H4 (cell line): ENCODE measurements at regions not wholly inside any gene's neighbourhood (a gene's known extent, or its start where the extent isn't known, plus 50 kb on each side); places are given as distances from the start of the nearest gene placed in this dataset.
A peak's percentile ranks its signal among the peaks of the same experiment; 100 is the strongest.

Experiments used
- DNase-seq: peaks from one replicate; pipeline ENCODE4 v3.0.0-alpha.2; 2015; ENCODE audit warnings: low spot score

- DNase-seq = no peak
Observed at GRCh38 chr2:41686156-41686555, 361.7 kb upstream of the PKDCC start.

DNA sequence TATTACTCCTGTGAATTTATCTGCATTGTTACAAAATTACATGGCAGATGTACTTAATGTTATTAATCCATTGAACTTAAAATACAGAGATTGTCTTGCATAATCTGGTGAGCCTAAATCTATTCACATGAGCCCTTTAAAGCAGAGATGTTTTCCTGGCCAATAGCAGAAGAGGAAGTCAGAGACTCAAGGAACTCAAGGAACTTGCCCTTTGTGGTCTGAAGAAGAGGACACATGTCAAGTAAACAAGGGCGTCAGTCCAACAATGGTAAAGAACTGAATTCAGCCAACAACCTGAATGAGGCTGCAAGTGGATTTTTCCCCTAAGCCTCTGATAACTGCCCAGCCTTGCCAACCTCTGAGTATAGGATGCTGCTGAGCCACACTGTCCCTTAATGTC, 356.3 kb upstream of the PKDCC start:
- no peak for DNase-seq

- no peak for DNase-seq
Observed at GRCh38 chr2:41694536-41695049, 353.2 kb upstream of the PKDCC start.

DNA sequence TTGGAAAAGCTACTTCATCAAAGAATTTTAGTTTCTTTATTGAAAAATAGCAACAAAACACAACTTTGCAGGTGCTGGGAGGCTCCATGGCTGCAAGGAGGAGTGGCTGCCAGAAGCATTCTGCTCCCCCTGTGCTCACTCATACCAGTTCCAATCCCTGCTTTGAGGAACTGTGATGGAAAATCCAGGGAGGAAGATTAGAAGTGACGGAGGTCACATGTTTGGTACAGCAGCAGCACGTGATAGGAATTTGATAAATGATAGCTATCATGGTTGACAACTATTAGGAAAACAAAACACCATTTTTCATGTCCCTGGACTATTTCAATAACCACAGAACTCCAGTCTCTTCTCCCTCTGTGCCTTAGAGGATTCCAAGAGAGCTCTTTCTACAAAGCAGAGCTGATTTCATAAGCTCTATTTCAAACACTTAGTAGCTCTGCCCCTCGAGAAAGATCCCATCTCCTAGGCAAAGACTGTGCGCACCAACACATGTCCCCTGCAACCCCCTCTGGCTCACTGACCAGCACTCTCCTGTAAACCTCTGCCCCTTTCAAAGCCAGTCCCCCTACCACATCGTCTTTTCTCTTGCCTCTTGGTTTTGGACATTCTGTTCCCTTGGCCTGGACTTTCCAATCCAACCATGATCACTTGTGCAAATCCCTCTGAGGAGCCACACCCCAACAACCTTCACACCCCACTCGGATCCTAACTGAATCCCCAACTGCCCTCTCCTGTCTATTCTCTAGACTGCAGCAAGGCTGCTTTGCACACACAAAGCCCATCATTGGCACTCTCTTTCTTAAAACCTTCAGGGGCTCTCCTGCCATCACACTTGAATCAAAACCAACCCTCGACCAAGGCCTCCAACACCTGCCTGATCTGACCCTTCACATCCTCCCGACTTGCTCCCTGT, 352.4 kb upstream of the PKDCC start:
- no peak for DNase-seq

- DNase-seq = no peak
Observed at GRCh38 chr2:41697389-41697788, 350.4 kb upstream of the PKDCC start.

- peak; percentile 14 for DNase-seq
Observed at GRCh38 chr2:41698678-41699422, 349.0 kb upstream of the PKDCC start.

DNA sequence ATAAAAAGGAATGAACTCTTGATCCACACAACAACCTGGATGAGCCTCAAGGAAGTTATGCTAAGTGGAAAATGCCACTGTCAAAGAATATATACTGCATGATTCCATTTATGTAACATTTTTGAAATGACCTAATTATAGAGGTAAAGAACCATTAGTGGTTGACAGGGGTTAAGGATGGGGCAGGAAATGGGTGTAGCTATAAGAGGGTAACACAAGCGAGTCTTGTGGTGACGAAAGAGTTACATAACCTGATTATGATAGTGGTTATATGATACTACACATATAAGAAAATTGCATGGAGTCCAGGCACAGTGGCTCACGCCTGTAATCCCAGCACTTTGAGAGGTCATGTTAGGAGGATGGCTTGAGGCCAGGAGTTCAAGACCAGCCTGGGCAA, 346.6 kb upstream of the PKDCC start:
- no peak for DNase-seq

- DNase-seq = no peak
Observed at GRCh38 chr2:41703123-41703522, 344.7 kb upstream of the PKDCC start.

DNA sequence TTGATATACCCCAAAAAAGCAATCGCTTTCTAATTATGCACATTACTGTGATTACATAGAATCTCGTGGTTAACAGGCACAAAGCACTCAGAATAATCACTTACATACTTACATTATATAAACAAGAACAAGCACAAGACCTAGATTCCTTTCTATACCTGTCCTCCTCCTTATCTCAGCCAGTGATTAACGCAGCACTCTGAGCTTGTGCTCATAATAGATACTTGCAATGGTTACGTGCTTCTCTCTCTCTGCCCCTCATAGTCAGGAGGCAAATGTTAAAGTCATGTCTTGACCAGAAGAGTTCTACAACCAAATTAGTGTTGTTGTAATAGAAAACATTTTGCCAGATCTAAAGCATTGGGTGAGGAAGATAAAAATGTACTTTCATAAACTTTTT, 342.2 kb upstream of the PKDCC start:
- no peak for DNase-seq

GRCh38 chr2:41706286-41706685, 341.5 kb upstream of the PKDCC start:
- DNase-seq = no peak

GRCh38 chr2:41707790-41708451, 339.9 kb upstream of the PKDCC start:
- DNase-seq = no peak

GRCh38 chr2:41709702-41710599, 337.9 kb upstream of the PKDCC start:
- no peak for DNase-seq

- DNase-seq = no peak
Observed at GRCh38 chr2:41710944-41711343, 336.9 kb upstream of the PKDCC start.

- no peak for DNase-seq
Observed at GRCh38 chr2:41711736-41712135, 336.1 kb upstream of the PKDCC start.

DNA sequence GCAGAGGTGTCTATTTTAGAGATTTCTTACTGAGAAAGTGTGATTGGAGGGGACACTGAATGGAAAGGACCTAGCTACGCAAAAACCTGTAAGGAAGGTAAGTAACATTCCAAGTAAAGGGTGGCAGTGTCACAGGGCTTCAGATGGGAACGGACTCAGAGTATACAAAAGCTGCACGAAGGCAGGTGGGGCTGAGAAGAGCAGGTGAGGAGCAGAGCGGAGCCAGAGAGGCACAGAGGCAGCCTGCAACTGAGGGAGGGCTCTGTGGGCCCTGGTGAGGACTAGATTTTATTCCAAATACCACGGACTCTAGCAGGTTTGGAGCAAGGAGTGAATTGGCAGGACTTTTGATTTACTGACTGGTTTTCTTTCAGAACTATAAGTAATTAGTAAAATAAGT, 331.3 kb upstream of the PKDCC start:
- no peak for DNase-seq

GRCh38 chr2:41717839-41718238, 330.0 kb upstream of the PKDCC start:
- DNase-seq = no peak

GRCh38 chr2:41718705-41719104, 329.1 kb upstream of the PKDCC start:
- DNase-seq = no peak

GRCh38 chr2:41719756-41720155, 328.1 kb upstream of the PKDCC start:
- no peak for DNase-seq

DNA sequence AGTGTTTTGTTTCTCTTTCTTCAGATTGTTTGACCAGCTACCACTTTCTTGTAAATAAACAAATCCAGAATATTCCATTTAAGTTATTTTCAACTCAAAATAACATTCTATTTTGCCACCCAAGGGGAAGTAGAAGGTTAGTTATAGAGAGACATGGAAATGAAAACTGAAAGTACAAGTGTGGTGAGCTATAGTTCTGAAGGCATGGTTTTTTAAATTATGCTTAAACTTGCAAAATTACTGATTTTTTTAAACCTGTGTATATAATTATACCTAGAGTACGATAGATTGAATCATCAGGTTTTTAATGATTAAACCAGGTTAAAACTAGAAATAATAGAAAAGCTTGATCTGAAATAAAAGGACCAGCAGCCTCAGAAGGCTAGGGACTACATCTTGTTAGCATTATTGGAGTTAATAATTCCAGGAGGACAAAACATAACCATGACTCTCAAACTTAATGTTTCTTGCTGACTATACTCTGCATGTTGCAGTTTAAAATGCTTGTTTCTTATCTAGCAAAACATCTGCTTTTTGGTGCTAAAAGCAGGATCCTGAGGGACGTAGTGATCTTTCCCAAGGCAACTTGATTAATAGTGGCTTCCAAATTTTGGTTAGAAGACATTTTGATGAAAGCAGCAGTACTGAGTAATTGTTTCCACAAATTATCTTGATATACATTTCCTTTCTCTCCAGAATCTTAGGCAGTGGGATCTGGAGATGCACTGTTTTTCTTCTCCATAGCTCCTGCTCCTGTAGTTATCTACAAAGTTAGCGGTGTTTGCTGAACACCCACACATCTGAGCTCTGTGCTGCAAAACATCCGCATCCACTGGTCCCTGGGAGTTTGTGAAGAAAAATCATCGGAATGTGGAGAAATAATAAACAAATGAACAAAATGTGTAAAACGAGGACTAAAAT, 327.2 kb upstream of the PKDCC start:
- peak; percentile 24 for DNase-seq

- DNase-seq = no peak
Observed at GRCh38 chr2:41722668-41723369, 325.0 kb upstream of the PKDCC start.
